ENCODE measurements at regions not wholly inside any gene's neighbourhood (a gene's known extent, or its start where the extent isn't known, plus 50 kb on each side); places are given as distances from the start of the nearest gene placed in this dataset.

DNA sequence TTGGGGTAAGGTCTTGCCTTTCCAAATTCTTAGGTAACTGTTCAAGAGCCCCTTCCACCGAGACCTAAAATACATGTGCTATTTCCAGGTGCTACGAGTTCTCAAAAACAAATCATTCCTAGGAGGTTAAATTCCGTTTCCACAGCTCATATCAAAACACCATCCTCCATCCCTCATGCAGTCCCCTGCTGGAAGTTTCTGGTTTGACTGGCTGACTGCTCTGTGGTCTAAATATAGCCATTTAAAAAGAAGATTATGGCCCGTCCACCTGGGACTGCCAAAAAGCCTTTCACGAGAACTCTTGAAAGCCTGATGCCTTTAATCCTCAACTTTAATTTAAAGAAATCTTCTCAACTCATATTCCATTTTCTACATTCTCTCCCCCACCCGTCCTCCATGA, 201.5 kb upstream of the MYL2 start:
- ChIA-PET CTCF (no interaction called here), SMC1A (ENCODE audit: uncharacterized antibody, unreplicated experiment) (no interaction called here), RAD21 (ENCODE audit: unreplicated experiment) (no interaction called here), POLR2A (interaction anchor here (0.6 kb wide), 1 partner anchor 152 kb away, joined by 3 read pairs; no protein-coding TSS in a partner anchor)
- intact Hi-C loops (cut with micrococcal nuclease; ENCODE audit: unreplicated experiment) (no loop called here), in situ Hi-C loops (cut with MboI) (no loop called here)
- ATAC-seq = no peak
- BruUV-seq (replicated peaks) = no TSS peak
- FAIRE-seq = no peak
- Histone ChIP-seq H3K9me3 (replicated peaks; ENCODE audit: control insufficient read depth, insufficient read depth, low read length) (no peaks in the 10 kb centered on the region), H3K4me3 (no peak overlapping the region), H3K9ac (ENCODE audit: control insufficient read depth, insufficient read depth, low read length) (no peak overlapping the region), H3K79me2 (ENCODE audit: control insufficient read depth, insufficient read depth, low read length) (no peaks in the 10 kb centered on the region), H4K20me1 (ENCODE audit: control insufficient read depth, insufficient read depth) (no peaks in the 10 kb centered on the region), H3K36me3 (ENCODE audit: control insufficient read depth in 2 of 2, insufficient read depth in 2 of 2, low read length in 1 of 2) (no peaks in the 10 kb centered on the region), H3K27me3 (replicated peaks in 1 of 2; ENCODE audit: control insufficient read depth in 2 of 2, insufficient read depth in 2 of 2, low read length in 1 of 2) (peaks cover 0 to 3% of the 10 kb centered on the region in 2 experiments; a peak in 2 of 4 replicates), H3K4me1 (ENCODE audit: control insufficient read depth, insufficient read depth, low read length) (no peaks in the 10 kb centered on the region), H3K4me2 (ENCODE audit: control insufficient read depth, insufficient read depth) (no peak overlapping the region), H3K27ac (ENCODE audit: control insufficient read depth, insufficient read depth) (no peak overlapping the region), H2AFZ (ENCODE audit: control insufficient read depth, low read depth, low read length) (no peak overlapping the region)
- no peak for DNase-seq (ENCODE audit: low read depth, low spot score)
- TF ChIP-seq CBFB (IDR thresholded peaks at IDR 0.05; ENCODE audit: low read depth) (no peak), SUZ12 (IDR thresholded peaks at IDR 0.05; ENCODE audit: unreplicated experiment) (no peak), MYC (IDR thresholded peaks at IDR 0.05; ENCODE audit: insufficient read depth, insufficient read length, insufficient replicate concordance, low read length, severe bottlenecking) (no peak), SMAD1 (IDR thresholded peaks at IDR 0.05; ENCODE audit: low read depth, partially characterized antibody) (no peak), ETV6 (conservative IDR thresholded peaks at IDR 0.05 in 1 of 2, IDR thresholded peaks at IDR 0.05 in 1 of 2; ENCODE audit: borderline replicate concordance in 1 of 2, low read depth in 1 of 2) (no peak), ZNF622 (IDR thresholded peaks at IDR 0.05) (no peak), MTA2 (IDR thresholded peaks at IDR 0.05; ENCODE audit: low read depth) (no peak), SMC3 (IDR thresholded peaks at IDR 0.05; ENCODE audit: borderline replicate concordance, low read length) (no peak)
- 19% methylated on average over 6 of the region's 6 CpGs for WGBS (ENCODE audit: insufficient coverage, insufficient replicate concordance, low lambda C conversion rate, missing lambda C conversion rate)

GRCh38 chr12:111120578-111120977, 200.2 kb upstream of the MYL2 start:
- ATAC-seq = no peak
- RAD21 ChIA-PET (ENCODE audit: unreplicated experiment) = no interaction called here
- H3K36me3 ChIP-seq (ENCODE audit: control insufficient read depth in 2 of 2, insufficient read depth in 2 of 2, low read length in 1 of 2) = no peaks in the 10 kb centered on the region
- POLR2A ChIA-PET = no interaction called here
- WGBS (ENCODE audit: insufficient coverage, insufficient replicate concordance, low lambda C conversion rate, missing lambda C conversion rate) = 67% methylated on average over 5 of the region's 5 CpGs
- H3K9ac ChIP-seq (ENCODE audit: control insufficient read depth, insufficient read depth, low read length) = no peak overlapping the region
- H3K27ac ChIP-seq (ENCODE audit: control insufficient read depth, insufficient read depth) = no peak overlapping the region
- H3K4me2 ChIP-seq (ENCODE audit: control insufficient read depth, insufficient read depth) = no peak overlapping the region
- H3K9me3 ChIP-seq (replicated peaks; ENCODE audit: control insufficient read depth, insufficient read depth, low read length) = no peaks in the 10 kb centered on the region
- no peak for DNase-seq (ENCODE audit: low read depth, low spot score)
- no peak for FAIRE-seq
- no peaks in the 10 kb centered on the region for H4K20me1 ChIP-seq (ENCODE audit: control insufficient read depth, insufficient read depth)
- CTCF ChIA-PET = no interaction called here
- H3K4me3 ChIP-seq = no peak overlapping the region
- H3K4me1 ChIP-seq (ENCODE audit: control insufficient read depth, insufficient read depth, low read length) = no peaks in the 10 kb centered on the region
- intact Hi-C loops (cut with micrococcal nuclease; ENCODE audit: unreplicated experiment) = no loop called here
- no peak for TF ChIP-seq BCLAF1 (IDR thresholded peaks at IDR 0.05)
- peak; percentile 17; the same call in 1 of the 2 replicates for TF ChIP-seq RUNX3 (IDR thresholded peaks at IDR 0.05; ENCODE audit: low read length)
- TF ChIP-seq TCF3 (IDR thresholded peaks at IDR 0.05; ENCODE audit: borderline replicate concordance, insufficient read depth, low read depth, low read length) = no peak
- SMC1A ChIA-PET (ENCODE audit: uncharacterized antibody, unreplicated experiment) = no interaction called here
- H3K27me3 ChIP-seq (replicated peaks in 1 of 2; ENCODE audit: control insufficient read depth in 2 of 2, insufficient read depth in 2 of 2, low read length in 1 of 2) = peaks cover 0 to 3% of the 10 kb centered on the region in 2 experiments; a peak in 2 of 4 replicates
- in situ Hi-C loops (cut with MboI) = no loop called here
- no peak overlapping the region for H2AFZ ChIP-seq (ENCODE audit: control insufficient read depth, low read depth, low read length)
- H3K79me2 ChIP-seq (ENCODE audit: control insufficient read depth, insufficient read depth, low read length) = no peaks in the 10 kb centered on the region
- no TSS peak for BruUV-seq (replicated peaks)
